NCI-H2029 (cell line): ENCODE measurements at regions not wholly inside any gene's neighbourhood (a gene's known extent, or its start where the extent isn't known, plus 50 kb on each side); places are given as distances from the start of the nearest gene placed in this dataset.
"Not testable (repeated sequence)": the region's sequence is repeated elsewhere in the genome, so short reads cannot be mapped to it uniquely, and the experiment has no call there.

Source experiments
- DNase-seq: peaks from one replicate; lab custom pipeline; 2025; lab: John Stamatoyannopoulos, UW

- no peak for DNase-seq
These were observed 50.5 kb upstream of the PARP4 start for GRCh38 chr13:24563087-24563486.

GRCh38 chr13:24563971-24564370, 51.4 kb upstream of the PARP4 start:
- not testable (repeated sequence) for DNase-seq

GRCh38 chr13:24564881-24565280, 52.3 kb upstream of the PARP4 start:
- no peak for DNase-seq

GRCh38 chr13:24567593-24567992, 55.0 kb upstream of the PARP4 start:
- not testable (repeated sequence) for DNase-seq

- DNase-seq, result no peak
These were observed 62.3 kb upstream of the PARP4 start for GRCh38 chr13:24574847-24575246.

DNA sequence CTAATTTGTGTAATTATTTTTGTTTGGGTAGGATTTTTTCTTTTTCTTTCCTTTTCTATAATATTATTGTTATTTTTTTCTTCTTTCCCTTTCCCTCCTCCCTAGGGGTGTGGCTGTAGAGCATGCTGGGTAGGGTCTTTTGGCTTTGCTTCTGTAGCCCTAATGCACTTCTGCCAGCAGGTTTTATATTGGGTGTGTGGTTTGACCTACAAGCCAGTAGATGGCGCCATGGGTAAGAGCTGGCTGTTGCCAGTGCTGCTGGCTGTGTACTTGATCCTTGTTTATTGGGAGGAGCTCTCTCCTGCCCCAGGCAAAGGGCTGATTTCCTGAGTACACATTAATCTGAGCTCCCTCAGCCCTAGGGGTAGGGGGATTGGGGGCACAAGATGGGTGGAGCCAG, 67.7 kb upstream of the PARP4 start:
- DNase-seq, result not testable (repeated sequence)

DNA sequence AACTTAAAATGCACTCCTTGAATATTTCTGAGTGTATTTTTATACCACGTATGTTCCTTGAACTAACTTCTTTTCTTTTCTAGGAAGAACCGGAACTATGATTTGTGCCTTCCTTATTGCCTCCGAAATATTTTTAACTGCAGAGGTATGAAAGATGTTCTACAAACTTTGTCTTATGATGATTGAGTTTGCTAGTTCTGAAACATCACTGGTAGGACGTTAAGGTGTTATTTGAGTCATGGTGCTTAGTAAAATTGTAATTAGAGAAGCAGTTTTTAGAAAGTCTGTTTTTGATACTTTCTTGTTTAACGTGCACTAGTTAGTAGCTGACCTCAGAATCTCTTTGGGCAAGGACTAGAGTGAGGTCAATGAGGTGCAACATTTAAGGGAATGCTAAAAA, 69.0 kb upstream of the PARP4 start:
- DNase-seq, result not testable (repeated sequence)

DNA sequence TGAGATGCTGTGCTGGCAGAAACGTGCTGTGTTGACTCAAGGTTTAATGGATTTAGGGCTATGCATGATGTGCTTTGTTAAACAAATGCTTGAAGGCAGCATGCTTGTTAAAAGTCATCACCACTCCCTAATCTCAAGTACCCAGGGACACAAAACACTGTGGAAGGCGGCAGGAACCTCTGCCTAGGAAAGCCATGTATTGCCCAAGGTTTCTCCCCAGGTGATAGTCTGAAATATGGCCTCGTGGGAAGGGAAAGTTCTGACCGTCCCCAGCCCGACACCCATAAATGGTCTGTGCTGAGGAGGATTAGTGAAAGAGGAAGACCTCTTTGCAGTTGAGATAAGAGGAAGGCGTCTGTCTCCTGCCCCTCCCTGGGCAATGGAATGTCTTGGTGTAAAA, 79.1 kb upstream of the PARP4 start:
- DNase-seq, result not testable (repeated sequence)

- not testable (repeated sequence) for DNase-seq
These were observed 82.1 kb upstream of the ATP12A start for GRCh38 chr13:24597906-24598670.

GRCh38 chr13:24599019-24599791, 81.0 kb upstream of the ATP12A start:
- not testable (repeated sequence) for DNase-seq

DNA sequence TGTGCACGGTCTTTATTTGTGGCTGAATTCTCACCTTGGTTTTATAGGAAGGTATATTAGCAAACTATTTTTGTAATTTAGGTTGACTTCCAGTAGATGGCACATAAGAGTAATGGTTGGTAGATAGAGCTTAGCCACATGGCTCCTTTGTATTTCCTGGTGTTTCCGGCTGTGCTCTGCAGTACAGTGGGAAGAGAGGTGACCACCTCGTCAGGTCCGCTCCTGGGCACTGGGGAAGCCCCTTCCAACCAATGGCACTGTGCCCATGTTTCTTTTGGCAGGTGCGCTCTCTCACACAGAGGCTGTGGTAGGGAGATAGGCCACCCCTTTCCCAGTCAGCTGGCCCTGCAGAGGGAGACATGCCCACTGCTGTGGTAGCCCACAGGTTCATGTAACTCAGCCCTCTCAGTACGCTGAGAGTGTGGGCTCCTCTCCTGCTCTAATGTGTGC, 74.3 kb upstream of the ATP12A start:
- DNase-seq, result peak; percentile 19

DNA sequence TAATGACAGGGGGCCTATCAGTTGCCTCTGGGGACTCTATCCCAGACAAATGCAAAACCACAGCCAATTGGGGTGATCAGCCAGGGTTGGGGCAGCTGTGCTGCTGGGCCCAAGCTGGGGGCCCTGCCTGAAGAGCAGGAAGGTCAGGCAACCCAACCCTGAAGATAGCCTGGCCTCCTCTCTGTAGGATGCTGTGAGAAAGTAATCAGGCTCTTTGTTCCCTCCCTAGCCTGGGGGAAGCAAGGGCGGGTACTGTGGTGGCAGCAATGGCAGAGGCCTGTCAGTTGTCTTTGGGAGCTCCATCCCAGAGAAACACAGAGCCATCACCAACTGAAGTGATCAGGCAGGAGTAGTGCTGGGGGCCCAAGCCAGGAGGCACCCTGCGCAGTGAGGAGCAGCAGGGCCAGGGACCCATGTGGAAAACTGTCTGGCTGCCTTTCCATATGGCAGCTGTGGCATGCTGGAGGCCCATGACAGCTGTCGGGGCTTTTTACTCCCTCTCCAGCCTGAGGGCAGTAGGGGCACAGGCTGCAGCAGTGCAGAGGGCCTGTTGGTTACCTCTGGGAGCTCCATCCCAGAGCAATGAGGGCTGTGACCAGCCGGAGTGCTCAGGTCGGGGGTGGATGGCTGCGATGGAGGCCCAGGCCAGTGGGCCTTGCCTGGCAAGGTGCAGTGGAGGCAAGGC, 73.6 kb upstream of the ATP12A start:
- DNase-seq, result no peak

- DNase-seq, result no peak
These were observed 69.3 kb upstream of the ATP12A start for GRCh38 chr13:24610956-24611355.

DNA sequence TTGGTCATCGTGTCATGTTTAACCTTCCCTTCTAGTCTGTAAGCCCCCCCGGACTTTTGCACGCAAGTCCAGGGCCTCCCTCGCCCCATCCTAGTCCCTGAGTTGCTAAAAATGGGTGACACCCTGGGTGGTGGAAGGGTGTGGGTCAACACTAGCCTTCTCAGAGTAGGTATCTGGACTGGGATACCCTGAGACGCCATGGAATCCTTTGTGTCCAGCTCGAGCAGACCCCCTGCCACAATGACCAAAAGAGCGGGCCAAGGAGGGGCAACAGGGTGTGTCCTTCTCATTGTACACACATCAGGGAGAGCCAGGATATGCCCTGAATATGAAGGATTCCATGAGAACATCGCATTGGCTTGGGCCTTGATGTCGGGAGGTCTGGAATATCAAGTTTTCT, 67.5 kb upstream of the ATP12A start:
- no peak for DNase-seq

GRCh38 chr13:24613128-24613527, 67.1 kb upstream of the ATP12A start:
- no peak for DNase-seq

DNA sequence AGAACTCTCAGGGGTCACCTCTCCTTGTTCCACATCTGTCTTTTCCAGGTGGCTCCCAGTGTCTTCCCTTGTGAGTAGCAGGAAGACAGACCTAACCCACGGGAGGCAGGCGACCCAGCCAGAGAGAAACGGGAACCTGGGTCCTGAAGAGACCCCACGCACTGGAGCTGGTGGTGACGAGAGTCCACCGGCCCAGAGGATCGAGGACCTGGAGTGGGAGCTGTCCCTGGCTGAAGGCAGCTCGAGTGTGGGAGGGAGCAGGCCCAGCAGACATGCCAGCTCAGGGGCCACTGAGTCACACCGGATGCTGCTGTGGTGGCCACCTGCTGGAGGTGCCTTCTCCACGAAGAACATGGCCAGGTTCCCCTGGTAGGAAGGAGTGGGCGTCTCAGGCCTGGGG, 66.5 kb upstream of the ATP12A start:
- no peak for DNase-seq

GRCh38 chr13:24614306-24615080, 65.7 kb upstream of the ATP12A start:
- no peak for DNase-seq

DNA sequence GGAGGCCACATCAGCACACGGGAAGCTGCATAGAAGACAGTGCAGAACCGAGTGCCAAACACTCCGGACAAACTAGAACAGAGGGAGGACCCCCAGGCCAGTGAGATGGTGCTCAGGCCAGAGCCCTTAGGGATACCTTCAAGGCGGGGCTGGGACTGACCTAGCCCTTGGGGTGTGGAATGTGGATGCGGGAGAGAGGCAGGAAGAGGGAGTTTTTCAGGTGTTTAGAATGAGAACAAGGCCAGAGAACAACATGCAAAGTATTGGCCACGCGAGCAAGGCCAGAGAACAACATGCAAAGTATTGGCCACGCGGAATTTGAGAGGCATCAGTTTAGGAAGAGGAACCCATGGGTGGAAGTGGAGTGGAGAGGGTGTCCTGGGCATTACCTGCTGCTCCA, 65.1 kb upstream of the ATP12A start:
- DNase-seq, result no peak

DNA sequence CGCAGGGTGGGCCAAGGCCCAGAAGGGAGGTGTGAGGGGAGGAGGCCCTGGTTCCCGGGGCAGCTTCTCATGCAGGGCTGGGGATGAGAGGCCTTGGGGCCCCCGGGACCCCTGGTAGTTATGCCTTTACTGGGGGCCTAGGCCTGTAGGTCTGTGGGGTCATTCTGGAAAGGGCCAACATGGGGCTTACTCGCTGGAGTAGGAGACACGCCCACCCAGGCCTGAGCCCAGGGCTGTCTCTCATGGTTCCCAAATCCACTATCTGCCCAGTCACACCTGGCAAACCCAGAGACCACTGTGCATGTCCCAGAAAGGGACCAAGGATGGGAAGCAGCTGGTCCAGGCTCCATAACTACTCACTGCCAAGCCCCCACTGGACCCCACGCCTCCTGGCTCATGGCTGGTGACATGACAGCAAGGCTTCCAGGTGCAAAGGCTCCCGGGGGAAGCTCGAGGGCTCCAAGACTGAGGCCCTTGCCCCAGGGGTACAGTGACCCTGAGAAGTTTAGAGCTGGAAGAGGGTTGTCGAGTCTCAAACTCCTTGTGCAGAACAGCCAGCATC, 64.2 kb upstream of the ATP12A start:
- DNase-seq, result no peak

DNA sequence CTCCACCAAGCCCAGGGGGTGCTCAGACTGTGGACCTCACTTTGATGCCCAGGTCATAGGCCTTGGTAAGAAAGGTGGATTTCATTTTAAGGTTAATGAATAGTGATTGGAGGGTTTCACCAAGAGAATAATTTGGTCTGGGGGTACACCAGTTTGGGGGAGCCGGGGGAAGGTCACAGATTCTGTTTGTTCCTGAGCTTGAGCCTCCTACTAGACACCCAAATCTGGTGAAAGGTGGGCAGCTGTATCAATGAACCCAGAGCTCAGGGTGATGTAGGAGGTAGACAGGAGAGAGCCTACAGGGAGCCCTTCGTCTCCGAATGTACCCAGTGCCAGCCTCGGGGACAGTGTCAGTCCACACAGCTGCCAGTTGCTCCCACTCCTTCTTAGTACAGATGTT, 63.7 kb upstream of the ATP12A start:
- no peak for DNase-seq

- DNase-seq, result no peak
These were observed 62.8 kb upstream of the ATP12A start for GRCh38 chr13:24617256-24618010.
